IMR-90 (cell line): ENCODE measurements at regions not wholly inside any gene's neighbourhood (a gene's known extent, or its start where the extent isn't known, plus 50 kb on each side); places are given as distances from the start of the nearest gene placed in this dataset.

Experiments used
- ATAC-seq: fragments of 200-7000 bp; cut with Tn5 transposase; 2 replicates; pipeline ENCODE4 v1.9.1; 2020; ENCODE audit warnings: low read depth, mild to moderate bottlenecking, moderate library complexity
- BruUV-seq: library from RNA; stranded (reverse); fragments of 400-500 nt; replicated peaks from 2 replicates; lab custom pipeline; 2021; lab: Mats Ljungman, UMichigan
- CTCF ChIA-PET: fragments of 300-600 bp; formaldehyde crosslinking; extraction: SDS; loops from one replicate; lab custom pipeline; 2021; ENCODE audit warnings: antibody characterized with exemption; lab: Yijun Ruan, JAX
- POLR2A ChIA-PET: fragments of 300-600 bp; sonication (Branson Sonifier 250); formaldehyde crosslinking; loops from one replicate; lab custom pipeline; 2022; ENCODE audit warnings: antibody characterized with exemption; ENCODE audit not compliant: unreplicated experiment; lab: Charles Lee
- DNase-seq: peaks from one replicate; pipeline ENCODE4 v3.0.0; 2013
- H2AFZ ChIP-seq: replicated peaks from 2 replicates; pipeline ENCODE3; 2013; ENCODE audit warnings: low read length, mild to moderate bottlenecking; ENCODE audit not compliant: poor library complexity
- H2AK5ac ChIP-seq: 2 replicates; pipeline ENCODE4 v1.6.1; 2013; ENCODE audit warnings: low read depth, low read length, inconsistent platforms
- H2AK9ac ChIP-seq: replicated peaks from 2 replicates; pipeline ENCODE3; 2013; ENCODE audit warnings: mild to moderate bottlenecking, low read depth, low read length, moderate library complexity; ENCODE audit not compliant: poor library complexity
- H2BK120ac ChIP-seq: 2 replicates; pipeline ENCODE4 v1.6.1; 2013; ENCODE audit warnings: low read depth, low read length, inconsistent platforms
- H2BK15ac ChIP-seq: 3 replicates; pipeline ENCODE4 v1.6.1; 2013; ENCODE audit warnings: low read depth, low read length, inconsistent platforms
- H2BK20ac ChIP-seq: 2 replicates; pipeline ENCODE4 v1.6.1; 2013; ENCODE audit warnings: low read depth, mild to moderate bottlenecking, inconsistent platforms, low read length, moderate library complexity
- H2BK5ac ChIP-seq: 2 replicates; pipeline ENCODE4 v1.6.1; 2013; ENCODE audit warnings: mild to moderate bottlenecking, low read depth, low read length, inconsistent platforms; ENCODE audit not compliant: poor library complexity, severe bottlenecking
- H3K14ac ChIP-seq: replicated peaks from 2 replicates; pipeline ENCODE4 v1.6.1; 2013; ENCODE audit warnings: low read depth, low read length, inconsistent platforms
- H3K18ac ChIP-seq: 2 replicates; pipeline ENCODE4 v1.6.1; 2013; ENCODE audit warnings: low read depth, low read length, control low read depth
- H3K23ac ChIP-seq: 2 replicates; pipeline ENCODE4 v1.6.1; 2013; ENCODE audit warnings: low read depth, low read length, inconsistent platforms
- H3K27ac ChIP-seq: 2 replicates; pipeline ENCODE4 v1.5.1; 2013; ENCODE audit warnings: mild to moderate bottlenecking, control low read depth, low read length; ENCODE audit not compliant: insufficient read depth
- H3K27me3 ChIP-seq: 2 replicates; pipeline ENCODE4 v1.6.1; 2013; ENCODE audit warnings: low read length; ENCODE audit not compliant: control insufficient read depth, insufficient read depth
- H3K36me3 ChIP-seq: 2 replicates; pipeline ENCODE4 v1.6.1; 2013; ENCODE audit warnings: low read length, mixed read lengths; ENCODE audit not compliant: control insufficient read depth, insufficient read depth
- H3K4ac ChIP-seq: 2 replicates; pipeline ENCODE4 v1.6.1; 2013; ENCODE audit warnings: low read depth, low read length, inconsistent platforms
- H3K4me1 ChIP-seq: 2 replicates; pipeline ENCODE4 v1.6.1; 2013; ENCODE audit warnings: low read length, mixed read lengths; ENCODE audit not compliant: control insufficient read depth, insufficient read depth
- H3K4me2 ChIP-seq: 2 replicates; pipeline ENCODE4 v1.6.1; 2013; ENCODE audit warnings: low read depth, mild to moderate bottlenecking, control low read depth, low read length, moderate library complexity
- H3K4me3 ChIP-seq: 2 replicates; pipeline ENCODE4 v1.5.1; 2013; ENCODE audit warnings: low read depth, mild to moderate bottlenecking, control low read depth, low read length, moderate library complexity; ENCODE audit not compliant: insufficient read depth
- H3K56ac ChIP-seq: 2 replicates; pipeline ENCODE4 v1.6.1; 2013; ENCODE audit warnings: low read length, inconsistent platforms; ENCODE audit not compliant: insufficient read depth; ENCODE audit errors: extremely low read depth
- H3K79me1 ChIP-seq, 2 experiments: 2 replicates each; pipeline ENCODE4 v1.6.1; 2013; ENCODE audit warnings: low read length in 2 of 2, inconsistent platforms in 1 of 2, low read depth in 1 of 2
- H3K9ac ChIP-seq: 2 replicates; pipeline ENCODE4 v1.6.1; 2013; ENCODE audit warnings: low read depth, low read length, control low read depth
- H3K9me1 ChIP-seq: 2 replicates; pipeline ENCODE4 v1.6.1; 2013; ENCODE audit warnings: low read length, inconsistent platforms; ENCODE audit not compliant: insufficient read depth
- H3K9me3 ChIP-seq: 2 replicates; pipeline ENCODE4 v1.6.1; 2013; ENCODE audit warnings: low read length; ENCODE audit not compliant: control insufficient read depth, insufficient read depth
- H4K20me1 ChIP-seq: 2 replicates; pipeline ENCODE4 v1.6.1; 2013; ENCODE audit warnings: low read length, inconsistent platforms; ENCODE audit not compliant: insufficient read depth
- H4K5ac ChIP-seq: 2 replicates; pipeline ENCODE4 v1.6.1; 2013; ENCODE audit warnings: mild to moderate bottlenecking, low read depth, low read length, control low read depth
- H4K8ac ChIP-seq, 2 experiments: 2 replicates each; pipeline ENCODE4 v1.6.1; 2013; ENCODE audit warnings: low read depth in 2 of 2, low read length in 2 of 2, control low read depth in 1 of 2, inconsistent platforms in 1 of 2
- H4K91ac ChIP-seq: 2 replicates; pipeline ENCODE4 v1.6.1; 2013; ENCODE audit warnings: low read depth, low read length, inconsistent platforms; ENCODE audit not compliant: insufficient read depth
- BHLHE40 ChIP-seq: fragments of 150-350 bp; IDR thresholded peaks from 2 replicates; pipeline ENCODE4 v1.6.1; 2016; ENCODE audit warnings: mild to moderate bottlenecking, low read depth, low read length
- CEBPB ChIP-seq: IDR thresholded peaks from 2 replicates; pipeline ENCODE4 v1.6.1; 2012; ENCODE audit warnings: low read depth, low read length, improper control_type of control experiment
- CHD1 ChIP-seq: IDR thresholded peaks from 2 replicates; pipeline ENCODE4 v1.6.1; 2012; ENCODE audit warnings: low read depth, low read length, improper control_type of control experiment
- ELK1 ChIP-seq: fragments of 150-350 bp; IDR thresholded peaks from 2 replicates; pipeline ENCODE4 v1.6.1; 2016; ENCODE audit warnings: low read depth, mild to moderate bottlenecking, low read length, moderate library complexity, borderline replicate concordance
- FOS ChIP-seq: fragments of 150-350 bp; IDR thresholded peaks from 2 replicates; pipeline ENCODE4 v1.6.1; 2016; ENCODE audit warnings: low read depth, low read length
- MAZ ChIP-seq: IDR thresholded peaks from 2 replicates; pipeline ENCODE4 v1.6.1; 2012; ENCODE audit warnings: low read depth, mild to moderate bottlenecking, low read length, improper control_type of control experiment, moderate library complexity, borderline replicate concordance
- MXI1 ChIP-seq: IDR thresholded peaks from 2 replicates; pipeline ENCODE4 v1.6.1; 2012; ENCODE audit warnings: low read depth, mild to moderate bottlenecking, low read length, moderate library complexity, borderline replicate concordance
- NFE2L2 ChIP-seq: fragments of 150-350 bp; IDR thresholded peaks from 2 replicates; pipeline ENCODE4 v1.6.1; 2016; ENCODE audit warnings: low read depth, mild to moderate bottlenecking, low read length
- POLR2A ChIP-seq: IDR thresholded peaks from 2 replicates; pipeline ENCODE4 v1.6.1; 2012; ENCODE audit warnings: mild to moderate bottlenecking, low read depth, low read length
- RAD21 ChIP-seq: IDR thresholded peaks from 2 replicates; pipeline ENCODE4 v1.6.1; 2012; ENCODE audit warnings: low read length, improper control_type of control experiment
- RCOR1 ChIP-seq: IDR thresholded peaks from 2 replicates; pipeline ENCODE4 v1.6.1; 2012; ENCODE audit warnings: mild to moderate bottlenecking, low read length, improper control_type of control experiment; ENCODE audit not compliant: insufficient replicate concordance
- RFX5 ChIP-seq: IDR thresholded peaks from 2 replicates; pipeline ENCODE4 v1.8.0; 2012; ENCODE audit warnings: low read depth, mild to moderate bottlenecking, low read length, moderate library complexity
- USF2 ChIP-seq: fragments of 150-350 bp; IDR thresholded peaks from 2 replicates; pipeline ENCODE4 v1.6.1; 2017; ENCODE audit warnings: mild to moderate bottlenecking, antibody characterized with exemption, low read length, low read depth
- WGBS, 2 experiments: methylation state at CpG; one replicate each; pipeline versions ENCODE4 v1.1.5 to v1.1.7; 2013; ENCODE audit warnings: missing lambda C conversion rate in 2 of 2; ENCODE audit not compliant: insufficient read length in 1 of 2; ENCODE audit errors: extremely low coverage in 2 of 2; 5-methylcytosine and 5-hydroxymethylcytosine counted together
- dilution Hi-C: fragments of 300-500 bp; cut with HindIII; formaldehyde crosslinking; loops from one replicate; pipeline ENCODE4 v1.14.3; 2018; ENCODE audit warnings: low sequenced_read_pairs; ENCODE audit not compliant: unreplicated experiment
- in situ Hi-C: fragments of 300-500 bp; cut with MboI; formaldehyde crosslinking; loops from 3 replicates; pipeline ENCODE4 v1.14.3; 2019; ENCODE audit warnings: low sequenced_read_pairs, inconsistent platforms, mixed read lengths
- intact Hi-C: fragments of 100-400 bp; cut with micrococcal nuclease; formaldehyde crosslinking; loops from 2 replicates; pipeline ENCODE4 v1.10.0; 2022

- Histone ChIP-seq H3K4me1 (peaks cover 3% of the 10 kb centered on the region; the same call in 1 of the 2 replicates), H2BK20ac (no peak overlapping the region), H3K27ac (no peak overlapping the region), H2BK15ac (no peak overlapping the region), H2AFZ (no peak overlapping the region), H3K79me1 (no peaks in the 10 kb centered on the region), H4K5ac (no peak overlapping the region), H3K56ac (no peak overlapping the region), H4K91ac (no peak overlapping the region), H3K9me3 (no peaks in the 10 kb centered on the region), H3K27me3 (no peaks in the 10 kb centered on the region), H2AK5ac (no peak overlapping the region), H4K8ac (no peak overlapping the region), H3K36me3 (no peaks in the 10 kb centered on the region), H3K23ac (no peak overlapping the region), H3K4me3 (no peak overlapping the region), H2BK120ac (no peak overlapping the region), H3K9ac (no peak overlapping the region), H3K14ac (no peak overlapping the region), H4K20me1 (no peaks in the 10 kb centered on the region), H3K9me1 (peaks cover 1% of the 10 kb centered on the region), H3K18ac (no peak overlapping the region), H3K4me2 (no peak overlapping the region), H2AK9ac (no peak overlapping the region), H2BK5ac (no peak overlapping the region), H3K4ac (no peak overlapping the region)
- dilution Hi-C loops = no loop called here
- ATAC-seq (no peak), DNase-seq (no peak)
- CTCF ChIA-PET = no interaction called here
- no TSS peak for BruUV-seq
- intact Hi-C loops = no loop called here
- TF ChIP-seq CEBPB = no peak
- no peak for TF ChIP-seq MAZ
- no peak for TF ChIP-seq RFX5
- TF ChIP-seq RAD21 = no peak
- TF ChIP-seq CHD1 = no peak
- TF ChIP-seq NFE2L2 = no peak
- no peak for TF ChIP-seq USF2
- TF ChIP-seq FOS = no peak
- no peak for TF ChIP-seq RCOR1
- no peak for TF ChIP-seq ELK1
- no peak for TF ChIP-seq POLR2A
- no peak for TF ChIP-seq BHLHE40
- no peak for TF ChIP-seq MXI1
- no CpG with 5 or more reads among the region's 4 CpGs for WGBS, 2 experiments
- in situ Hi-C loops = no loop called here
- POLR2A ChIA-PET = no interaction called here
Observed at GRCh38 chr1:59051007-59051406, 245.9 kb upstream of the FGGY start.
